WERI-Rb-1 (cell line): ENCODE measurements at regions not wholly inside any gene's neighbourhood (a gene's known extent, or its start where the extent isn't known, plus 50 kb on each side); places are given as distances from the start of the nearest gene placed in this dataset.
A peak's percentile ranks its signal among the peaks of the same experiment; 100 is the strongest.

ENCODE experiments used
- DNase-seq: peaks from one replicate; pipeline ENCODE4 v3.0.0-alpha.2; 2020
- H3K27ac ChIP-seq: fragments of 250-450 bp; sonication (Bioruptor Pico); 2 replicates; pipeline ENCODE4 v1.5.1; 2020; ENCODE audit warnings: mild to moderate bottlenecking, moderate library complexity
- H3K27me3 ChIP-seq: fragments of 250-450 bp; sonication (Bioruptor Pico); 2 replicates; pipeline ENCODE4 v1.5.1; 2021; ENCODE audit warnings: mild to moderate bottlenecking, low read depth, moderate library complexity; ENCODE audit not compliant: insufficient read depth, severe bottlenecking
- H3K36me3 ChIP-seq: fragments of 250-450 bp; sonication (Bioruptor Pico); 2 replicates; pipeline ENCODE4 v1.5.1; 2020; ENCODE audit warnings: mild to moderate bottlenecking, moderate library complexity
- H3K4me3 ChIP-seq: 2 replicates; pipeline ENCODE4 v1.5.1; 2011; ENCODE audit warnings: low read depth, mild to moderate bottlenecking, control low read depth, low read length
- H3K9me3 ChIP-seq: fragments of 250-450 bp; sonication (Bioruptor Pico); 2 replicates; pipeline ENCODE4 v1.5.1; 2021; ENCODE audit warnings: mild to moderate bottlenecking, moderate library complexity; ENCODE audit not compliant: severe bottlenecking
- TF ChIP-seq, protein P1 (sequence below): IDR thresholded peaks from 2 replicates; pipeline ENCODE4 v1.5.1; 2011; ENCODE audit warnings: low read depth, mild to moderate bottlenecking, control low read depth, inconsistent platforms, low read length

- DNase-seq, result no peak
- H3K9me3 ChIP-seq, result no peaks in the 10 kb centered on the region
- H3K36me3 ChIP-seq, result no peaks in the 10 kb centered on the region
- TF ChIP-seq, protein P1, sequence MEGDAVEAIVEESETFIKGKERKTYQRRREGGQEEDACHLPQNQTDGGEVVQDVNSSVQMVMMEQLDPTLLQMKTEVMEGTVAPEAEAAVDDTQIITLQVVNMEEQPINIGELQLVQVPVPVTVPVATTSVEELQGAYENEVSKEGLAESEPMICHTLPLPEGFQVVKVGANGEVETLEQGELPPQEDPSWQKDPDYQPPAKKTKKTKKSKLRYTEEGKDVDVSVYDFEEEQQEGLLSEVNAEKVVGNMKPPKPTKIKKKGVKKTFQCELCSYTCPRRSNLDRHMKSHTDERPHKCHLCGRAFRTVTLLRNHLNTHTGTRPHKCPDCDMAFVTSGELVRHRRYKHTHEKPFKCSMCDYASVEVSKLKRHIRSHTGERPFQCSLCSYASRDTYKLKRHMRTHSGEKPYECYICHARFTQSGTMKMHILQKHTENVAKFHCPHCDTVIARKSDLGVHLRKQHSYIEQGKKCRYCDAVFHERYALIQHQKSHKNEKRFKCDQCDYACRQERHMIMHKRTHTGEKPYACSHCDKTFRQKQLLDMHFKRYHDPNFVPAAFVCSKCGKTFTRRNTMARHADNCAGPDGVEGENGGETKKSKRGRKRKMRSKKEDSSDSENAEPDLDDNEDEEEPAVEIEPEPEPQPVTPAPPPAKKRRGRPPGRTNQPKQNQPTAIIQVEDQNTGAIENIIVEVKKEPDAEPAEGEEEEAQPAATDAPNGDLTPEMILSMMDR, result no peak
- no peak overlapping the region for H3K27ac ChIP-seq
- no peaks in the 10 kb centered on the region for H3K27me3 ChIP-seq
- no peak overlapping the region for H3K4me3 ChIP-seq
Observed at GRCh38 chr7:124557101-124557500, 208.5 kb downstream of the GPR37 start.

- no peak overlapping the region for H3K4me3 ChIP-seq
- no peaks in the 10 kb centered on the region for H3K27me3 ChIP-seq
- no peak for DNase-seq
- H3K9me3 ChIP-seq, result no peaks in the 10 kb centered on the region
- H3K36me3 ChIP-seq, result no peaks in the 10 kb centered on the region
- no peak overlapping the region for H3K27ac ChIP-seq
- TF ChIP-seq, protein P1, result no peak
Observed at GRCh38 chr7:124553502-124553901, 212.1 kb downstream of the GPR37 start.

- H3K27ac ChIP-seq, result no peak overlapping the region
- no peak overlapping the region for H3K4me3 ChIP-seq
- TF ChIP-seq, protein P1, result no peak
- H3K36me3 ChIP-seq, result no peaks in the 10 kb centered on the region
- DNase-seq, result no peak
- H3K27me3 ChIP-seq, result no peaks in the 10 kb centered on the region
- H3K9me3 ChIP-seq, result no peaks in the 10 kb centered on the region
Observed at GRCh38 chr7:124552217-124552616, 213.4 kb downstream of the GPR37 start.

- DNase-seq, result peak; percentile 35
Observed at GRCh38 chr7:124550036-124550435, 215.6 kb downstream of the GPR37 start.

GRCh38 chr7:124542476-124542875 is 223.1 kb downstream of the GPR37 start:
- DNase-seq, result no peak
- no peaks in the 10 kb centered on the region for H3K27me3 ChIP-seq
- no peaks in the 10 kb centered on the region for H3K36me3 ChIP-seq
- H3K9me3 ChIP-seq, result no peaks in the 10 kb centered on the region
- no peak overlapping the region for H3K27ac ChIP-seq
- no peak overlapping the region for H3K4me3 ChIP-seq
- TF ChIP-seq, protein P1, result no peak

More at GRCh38 chr7:124550036-124550435, 215.6 kb downstream of the GPR37 start:
- H3K27me3 ChIP-seq, result no peaks in the 10 kb centered on the region
- no peaks in the 10 kb centered on the region for H3K36me3 ChIP-seq
- H3K4me3 ChIP-seq, result no peak overlapping the region
- TF ChIP-seq, protein P1, result no peak
- no peaks in the 10 kb centered on the region for H3K9me3 ChIP-seq
- no peak overlapping the region for H3K27ac ChIP-seq

DNA sequence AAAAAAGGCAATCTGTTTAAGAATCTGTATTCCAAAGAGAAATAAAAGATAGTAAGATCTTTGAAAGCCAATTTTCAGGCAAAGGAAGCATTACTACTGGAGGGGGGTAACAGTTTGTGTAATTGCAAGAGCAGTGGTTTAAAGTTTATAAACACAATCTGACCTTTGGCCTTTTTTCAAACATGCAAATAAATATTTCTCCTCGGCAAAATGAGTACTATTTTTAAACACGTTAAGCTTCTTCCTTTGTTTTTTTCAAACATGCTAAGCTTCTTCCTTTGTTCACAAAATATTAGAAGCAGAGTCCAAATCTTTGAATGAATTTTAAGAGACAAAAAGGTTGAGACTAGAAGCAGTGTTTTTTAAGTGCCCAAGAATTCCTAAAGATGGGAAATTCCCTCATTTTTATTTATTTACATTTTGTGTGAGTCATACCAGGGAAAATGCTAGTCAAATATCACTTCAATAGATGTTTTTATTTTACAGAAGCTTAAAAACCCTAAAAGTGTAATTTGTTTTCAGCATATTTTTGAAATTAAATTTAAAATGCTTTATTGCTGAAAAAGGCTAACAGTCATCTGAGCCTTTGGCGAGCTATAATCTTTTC is 229.3 kb downstream of the GPR37 start:
- Histone ChIP-seq H3K27me3 (no peaks in the 10 kb centered on the region), H3K27ac (no peak overlapping the region), H3K4me3 (no peak overlapping the region), H3K9me3 (no peaks in the 10 kb centered on the region), H3K36me3 (no peaks in the 10 kb centered on the region)
- TF ChIP-seq, protein P1, result no peak
- DNase-seq, result no peak
